ENCODE measurements at regions not wholly inside any gene's neighbourhood (a gene's known extent, or its start where the extent isn't known, plus 50 kb on each side); places are given as distances from the start of the nearest gene placed in this dataset.

DNA sequence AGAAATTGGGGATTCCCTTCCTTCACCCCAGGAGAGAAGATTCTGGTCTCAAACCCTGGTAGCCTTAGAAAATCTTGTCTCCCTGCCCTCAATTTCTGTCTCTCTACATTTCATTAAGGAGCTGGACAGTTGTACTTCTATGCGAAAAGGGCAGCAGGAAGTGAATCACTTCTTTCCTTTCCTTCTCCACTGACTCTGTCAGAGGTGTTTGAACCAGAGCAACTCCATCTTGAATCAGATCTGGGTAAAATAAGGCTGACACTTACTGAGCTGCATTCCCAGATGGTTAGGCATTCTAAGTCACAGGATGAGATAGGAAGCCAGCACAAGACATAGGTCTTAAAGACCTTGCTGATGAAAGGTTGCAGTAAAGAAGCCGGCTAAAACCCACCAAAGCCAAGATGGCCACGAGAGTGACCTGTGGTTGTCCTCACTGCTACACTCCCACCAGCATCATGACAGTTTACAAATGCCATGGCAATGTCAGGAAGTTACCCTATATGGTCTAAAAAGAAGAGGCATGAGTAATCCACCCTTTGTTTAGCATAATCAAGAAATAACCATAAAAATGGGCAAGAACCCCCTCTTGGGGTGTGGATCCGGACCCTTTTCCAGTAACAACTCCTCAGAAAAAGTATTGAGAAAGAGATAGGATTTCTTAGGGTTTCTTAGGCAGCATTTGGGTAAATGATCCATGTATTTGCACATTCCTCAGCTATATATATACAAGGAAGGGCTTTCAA, 95.8 kb upstream of the PLCB4 start (continued):
- TF ChIP-seq E2F3 (CRISPR knock-in tag; IDR thresholded peaks at IDR 0.05) (peak; percentile 57; the same call in 1 of the 2 replicates), ZNF445 (CRISPR knock-in tag; IDR thresholded peaks at IDR 0.05; ENCODE audit: low read depth) (no peak), NRF1 (conservative IDR thresholded peaks at IDR 0.05 in 1 of 2, IDR thresholded peaks at IDR 0.05 in 1 of 2) (no peak), POLR2AphosphoS5 (IDR thresholded peaks at IDR 0.05; ENCODE audit: control insufficient read depth, insufficient read depth, low read depth, low read length) (no peak), ZNF589 (CRISPR knock-in tag; IDR thresholded peaks at IDR 0.05; ENCODE audit: low read depth) (peak; percentile 80; the same call in 1 of the 2 replicates), ZNF384 (IDR thresholded peaks at IDR 0.05; ENCODE audit: low read depth, low read length) (no peak), CBX1 (IDR thresholded peaks at IDR 0.05; ENCODE audit: low read depth) (no peak), ETS2 (tag; IDR thresholded peaks at IDR 0.05; ENCODE audit: borderline replicate concordance, poor library complexity, severe bottlenecking) (no peak), DIDO1 (tag; IDR thresholded peaks at IDR 0.05; ENCODE audit: low read depth) (no peak), TCFL5 (CRISPR knock-in tag; conservative IDR thresholded peaks at IDR 0.05) (no peak), HDGF (IDR thresholded peaks at IDR 0.05) (no peak), NELFE (IDR thresholded peaks at IDR 0.05; ENCODE audit: insufficient read depth, insufficient read length) (no peak), PHB2 (IDR thresholded peaks at IDR 0.05; ENCODE audit: low read depth) (no peak), HMG20B (CRISPR knock-in tag; IDR thresholded peaks at IDR 0.05) (no peak)
- TF ChIP-seq, protein P1, sequence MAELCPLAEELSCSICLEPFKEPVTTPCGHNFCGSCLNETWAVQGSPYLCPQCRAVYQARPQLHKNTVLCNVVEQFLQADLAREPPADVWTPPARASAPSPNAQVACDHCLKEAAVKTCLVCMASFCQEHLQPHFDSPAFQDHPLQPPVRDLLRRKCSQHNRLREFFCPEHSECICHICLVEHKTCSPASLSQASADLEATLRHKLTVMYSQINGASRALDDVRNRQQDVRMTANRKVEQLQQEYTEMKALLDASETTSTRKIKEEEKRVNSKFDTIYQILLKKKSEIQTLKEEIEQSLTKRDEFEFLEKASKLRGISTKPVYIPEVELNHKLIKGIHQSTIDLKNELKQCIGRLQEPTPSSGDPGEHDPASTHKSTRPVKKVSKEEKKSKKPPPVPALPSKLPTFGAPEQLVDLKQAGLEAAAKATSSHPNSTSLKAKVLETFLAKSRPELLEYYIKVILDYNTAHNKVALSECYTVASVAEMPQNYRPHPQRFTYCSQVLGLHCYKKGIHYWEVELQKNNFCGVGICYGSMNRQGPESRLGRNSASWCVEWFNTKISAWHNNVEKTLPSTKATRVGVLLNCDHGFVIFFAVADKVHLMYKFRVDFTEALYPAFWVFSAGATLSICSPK (IDR thresholded peaks at IDR 0.05; ENCODE audit: borderline replicate concordance), result no peak
- TF ChIP-seq, protein P2, sequence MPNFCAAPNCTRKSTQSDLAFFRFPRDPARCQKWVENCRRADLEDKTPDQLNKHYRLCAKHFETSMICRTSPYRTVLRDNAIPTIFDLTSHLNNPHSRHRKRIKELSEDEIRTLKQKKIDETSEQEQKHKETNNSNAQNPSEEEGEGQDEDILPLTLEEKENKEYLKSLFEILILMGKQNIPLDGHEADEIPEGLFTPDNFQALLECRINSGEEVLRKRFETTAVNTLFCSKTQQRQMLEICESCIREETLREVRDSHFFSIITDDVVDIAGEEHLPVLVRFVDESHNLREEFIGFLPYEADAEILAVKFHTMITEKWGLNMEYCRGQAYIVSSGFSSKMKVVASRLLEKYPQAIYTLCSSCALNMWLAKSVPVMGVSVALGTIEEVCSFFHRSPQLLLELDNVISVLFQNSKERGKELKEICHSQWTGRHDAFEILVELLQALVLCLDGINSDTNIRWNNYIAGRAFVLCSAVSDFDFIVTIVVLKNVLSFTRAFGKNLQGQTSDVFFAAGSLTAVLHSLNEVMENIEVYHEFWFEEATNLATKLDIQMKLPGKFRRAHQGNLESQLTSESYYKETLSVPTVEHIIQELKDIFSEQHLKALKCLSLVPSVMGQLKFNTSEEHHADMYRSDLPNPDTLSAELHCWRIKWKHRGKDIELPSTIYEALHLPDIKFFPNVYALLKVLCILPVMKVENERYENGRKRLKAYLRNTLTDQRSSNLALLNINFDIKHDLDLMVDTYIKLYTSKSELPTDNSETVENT (CRISPR knock-in tag; IDR thresholded peaks at IDR 0.05), result no peak
- TF ChIP-seq, protein P3, sequence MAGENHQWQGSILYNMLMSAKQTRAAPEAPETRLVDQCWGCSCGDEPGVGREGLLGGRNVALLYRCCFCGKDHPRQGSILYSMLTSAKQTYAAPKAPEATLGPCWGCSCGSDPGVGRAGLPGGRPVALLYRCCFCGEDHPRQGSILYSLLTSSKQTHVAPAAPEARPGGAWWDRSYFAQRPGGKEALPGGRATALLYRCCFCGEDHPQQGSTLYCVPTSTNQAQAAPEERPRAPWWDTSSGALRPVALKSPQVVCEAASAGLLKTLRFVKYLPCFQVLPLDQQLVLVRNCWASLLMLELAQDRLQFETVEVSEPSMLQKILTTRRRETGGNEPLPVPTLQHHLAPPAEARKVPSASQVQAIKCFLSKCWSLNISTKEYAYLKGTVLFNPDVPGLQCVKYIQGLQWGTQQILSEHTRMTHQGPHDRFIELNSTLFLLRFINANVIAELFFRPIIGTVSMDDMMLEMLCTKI (IDR thresholded peaks at IDR 0.05; ENCODE audit: partially characterized antibody), result no peak
- TF ChIP-seq, protein P4, sequence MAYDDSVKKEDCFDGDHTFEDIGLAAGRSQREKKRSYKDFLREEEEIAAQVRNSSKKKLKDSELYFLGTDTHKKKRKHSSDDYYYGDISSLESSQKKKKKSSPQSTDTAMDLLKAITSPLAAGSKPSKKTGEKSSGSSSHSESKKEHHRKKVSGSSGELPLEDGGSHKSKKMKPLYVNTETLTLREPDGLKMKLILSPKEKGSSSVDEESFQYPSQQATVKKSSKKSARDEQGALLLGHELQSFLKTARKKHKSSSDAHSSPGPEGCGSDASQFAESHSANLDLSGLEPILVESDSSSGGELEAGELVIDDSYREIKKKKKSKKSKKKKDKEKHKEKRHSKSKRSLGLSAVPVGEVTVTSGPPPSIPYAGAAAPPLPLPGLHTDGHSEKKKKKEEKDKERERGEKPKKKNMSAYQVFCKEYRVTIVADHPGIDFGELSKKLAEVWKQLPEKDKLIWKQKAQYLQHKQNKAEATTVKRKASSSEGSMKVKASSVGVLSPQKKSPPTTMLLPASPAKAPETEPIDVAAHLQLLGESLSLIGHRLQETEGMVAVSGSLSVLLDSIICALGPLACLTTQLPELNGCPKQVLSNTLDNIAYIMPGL (CRISPR knock-in tag; IDR thresholded peaks at IDR 0.05), result no peak
- TF ChIP-seq, protein P5, sequence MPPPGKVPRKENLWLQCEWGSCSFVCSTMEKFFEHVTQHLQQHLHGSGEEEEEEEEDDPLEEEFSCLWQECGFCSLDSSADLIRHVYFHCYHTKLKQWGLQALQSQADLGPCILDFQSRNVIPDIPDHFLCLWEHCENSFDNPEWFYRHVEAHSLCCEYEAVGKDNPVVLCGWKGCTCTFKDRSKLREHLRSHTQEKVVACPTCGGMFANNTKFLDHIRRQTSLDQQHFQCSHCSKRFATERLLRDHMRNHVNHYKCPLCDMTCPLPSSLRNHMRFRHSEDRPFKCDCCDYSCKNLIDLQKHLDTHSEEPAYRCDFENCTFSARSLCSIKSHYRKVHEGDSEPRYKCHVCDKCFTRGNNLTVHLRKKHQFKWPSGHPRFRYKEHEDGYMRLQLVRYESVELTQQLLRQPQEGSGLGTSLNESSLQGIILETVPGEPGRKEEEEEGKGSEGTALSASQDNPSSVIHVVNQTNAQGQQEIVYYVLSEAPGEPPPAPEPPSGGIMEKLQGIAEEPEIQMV (tag; conservative IDR thresholded peaks at IDR 0.05; ENCODE audit: low read depth), result no peak

Measured in K562 (cell line).